Keratinocyte (primary cell): ENCODE measurements at regions not wholly inside any gene's neighbourhood (a gene's known extent, or its start where the extent isn't known, plus 50 kb on each side); places are given as distances from the start of the nearest gene placed in this dataset.

Experiments used
- EZH2 ChIP-seq: IDR thresholded peaks from one replicate; pipeline ENCODE4 v1.6.1; 2012; ENCODE audit warnings: inconsistent platforms, mild to moderate bottlenecking, low read length, moderate library complexity
- TF ChIP-seq, protein P1 (sequence below), 3 experiments: IDR thresholded peaks in 1 of 3; conservative IDR thresholded peaks in 1 of 3; optimal IDR thresholded peaks in 1 of 3; 2 replicates in 2 of 3; 3 replicates in 1 of 3; pipeline versions ENCODE3 to v1.5.1; 2011; ENCODE audit warnings: low read length in 3 of 3, mild to moderate bottlenecking in 3 of 3, moderate library complexity in 2 of 3, control low read depth in 1 of 3, inconsistent platforms in 1 of 3; ENCODE audit not compliant: insufficient read depth in 2 of 3; ENCODE audit errors: extremely low read depth in 1 of 3

GRCh38 chr12:80041071-80041470, 58.3 kb upstream of the OTOGL start:
- TF ChIP-seq, protein P1, sequence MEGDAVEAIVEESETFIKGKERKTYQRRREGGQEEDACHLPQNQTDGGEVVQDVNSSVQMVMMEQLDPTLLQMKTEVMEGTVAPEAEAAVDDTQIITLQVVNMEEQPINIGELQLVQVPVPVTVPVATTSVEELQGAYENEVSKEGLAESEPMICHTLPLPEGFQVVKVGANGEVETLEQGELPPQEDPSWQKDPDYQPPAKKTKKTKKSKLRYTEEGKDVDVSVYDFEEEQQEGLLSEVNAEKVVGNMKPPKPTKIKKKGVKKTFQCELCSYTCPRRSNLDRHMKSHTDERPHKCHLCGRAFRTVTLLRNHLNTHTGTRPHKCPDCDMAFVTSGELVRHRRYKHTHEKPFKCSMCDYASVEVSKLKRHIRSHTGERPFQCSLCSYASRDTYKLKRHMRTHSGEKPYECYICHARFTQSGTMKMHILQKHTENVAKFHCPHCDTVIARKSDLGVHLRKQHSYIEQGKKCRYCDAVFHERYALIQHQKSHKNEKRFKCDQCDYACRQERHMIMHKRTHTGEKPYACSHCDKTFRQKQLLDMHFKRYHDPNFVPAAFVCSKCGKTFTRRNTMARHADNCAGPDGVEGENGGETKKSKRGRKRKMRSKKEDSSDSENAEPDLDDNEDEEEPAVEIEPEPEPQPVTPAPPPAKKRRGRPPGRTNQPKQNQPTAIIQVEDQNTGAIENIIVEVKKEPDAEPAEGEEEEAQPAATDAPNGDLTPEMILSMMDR (optimal IDR thresholded peaks at IDR 0.05 in 1 of 3, IDR thresholded peaks at IDR 0.05 in 1 of 3, conservative IDR thresholded peaks at IDR 0.05 in 1 of 3; ENCODE audit: extremely low read depth in 1 of 3, insufficient read depth in 2 of 3, low read length in 3 of 3), result no peak
- TF ChIP-seq EZH2, result no peak
